ENCODE measurements at regions not wholly inside any gene's neighbourhood (a gene's known extent, or its start where the extent isn't known, plus 50 kb on each side); places are given as distances from the start of the nearest gene placed in this dataset.

DNA sequence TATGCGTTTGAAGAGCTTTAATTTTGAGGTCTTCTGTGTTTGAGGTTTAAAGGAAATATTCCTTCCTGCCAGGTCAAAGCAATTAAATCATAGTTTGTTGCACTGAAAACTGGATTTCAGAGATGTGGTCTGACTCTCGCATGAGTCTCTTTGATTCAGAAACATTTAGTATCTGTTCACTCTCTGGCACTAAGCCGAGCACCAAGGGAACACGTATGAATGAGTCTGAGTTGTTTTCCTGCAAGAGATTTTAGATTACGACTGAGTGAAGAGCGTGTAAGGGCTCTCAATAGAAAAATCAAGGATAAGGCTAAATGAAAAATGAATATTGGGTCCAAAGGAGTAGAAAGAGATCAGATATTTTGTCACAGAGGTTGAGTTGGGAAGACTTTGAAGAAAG, 875.4 kb upstream of the PRKX start:
- TF ChIP-seq, protein P1, sequence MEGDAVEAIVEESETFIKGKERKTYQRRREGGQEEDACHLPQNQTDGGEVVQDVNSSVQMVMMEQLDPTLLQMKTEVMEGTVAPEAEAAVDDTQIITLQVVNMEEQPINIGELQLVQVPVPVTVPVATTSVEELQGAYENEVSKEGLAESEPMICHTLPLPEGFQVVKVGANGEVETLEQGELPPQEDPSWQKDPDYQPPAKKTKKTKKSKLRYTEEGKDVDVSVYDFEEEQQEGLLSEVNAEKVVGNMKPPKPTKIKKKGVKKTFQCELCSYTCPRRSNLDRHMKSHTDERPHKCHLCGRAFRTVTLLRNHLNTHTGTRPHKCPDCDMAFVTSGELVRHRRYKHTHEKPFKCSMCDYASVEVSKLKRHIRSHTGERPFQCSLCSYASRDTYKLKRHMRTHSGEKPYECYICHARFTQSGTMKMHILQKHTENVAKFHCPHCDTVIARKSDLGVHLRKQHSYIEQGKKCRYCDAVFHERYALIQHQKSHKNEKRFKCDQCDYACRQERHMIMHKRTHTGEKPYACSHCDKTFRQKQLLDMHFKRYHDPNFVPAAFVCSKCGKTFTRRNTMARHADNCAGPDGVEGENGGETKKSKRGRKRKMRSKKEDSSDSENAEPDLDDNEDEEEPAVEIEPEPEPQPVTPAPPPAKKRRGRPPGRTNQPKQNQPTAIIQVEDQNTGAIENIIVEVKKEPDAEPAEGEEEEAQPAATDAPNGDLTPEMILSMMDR (conservative IDR thresholded peaks at IDR 0.05; ENCODE audit: low read depth, low read length) = no peak
- TF ChIP-seq POLR2A (IDR thresholded peaks at IDR 0.05; ENCODE audit: low read depth, low read length) (no peak), SMC3 (IDR thresholded peaks at IDR 0.05; ENCODE audit: low read depth, low read length) (no peak), RAD21 (IDR thresholded peaks at IDR 0.05; ENCODE audit: low read length) (no peak), CHD1 (IDR thresholded peaks at IDR 0.05; ENCODE audit: low read depth, low read length) (no peak), MAZ (IDR thresholded peaks at IDR 0.05; ENCODE audit: borderline replicate concordance, low read depth, low read length) (no peak), RFX5 (IDR thresholded peaks at IDR 0.05; ENCODE audit: low read depth, low read length) (no peak), MXI1 (IDR thresholded peaks at IDR 0.05; ENCODE audit: borderline replicate concordance, low read depth, low read length) (no peak), RCOR1 (IDR thresholded peaks at IDR 0.05; ENCODE audit: insufficient replicate concordance, low read length) (no peak), BHLHE40 (IDR thresholded peaks at IDR 0.05; ENCODE audit: low read depth, low read length) (no peak), NFE2L2 (IDR thresholded peaks at IDR 0.05; ENCODE audit: low read depth, low read length) (no peak), CEBPB (IDR thresholded peaks at IDR 0.05; ENCODE audit: low read depth, low read length) (no peak)
- TF ChIP-seq, protein P2, sequence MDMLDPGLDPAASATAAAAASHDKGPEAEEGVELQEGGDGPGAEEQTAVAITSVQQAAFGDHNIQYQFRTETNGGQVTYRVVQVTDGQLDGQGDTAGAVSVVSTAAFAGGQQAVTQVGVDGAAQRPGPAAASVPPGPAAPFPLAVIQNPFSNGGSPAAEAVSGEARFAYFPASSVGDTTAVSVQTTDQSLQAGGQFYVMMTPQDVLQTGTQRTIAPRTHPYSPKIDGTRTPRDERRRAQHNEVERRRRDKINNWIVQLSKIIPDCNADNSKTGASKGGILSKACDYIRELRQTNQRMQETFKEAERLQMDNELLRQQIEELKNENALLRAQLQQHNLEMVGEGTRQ (IDR thresholded peaks at IDR 0.05; ENCODE audit: low read depth, low read length) = no peak
- TF ChIP-seq, protein P3, sequence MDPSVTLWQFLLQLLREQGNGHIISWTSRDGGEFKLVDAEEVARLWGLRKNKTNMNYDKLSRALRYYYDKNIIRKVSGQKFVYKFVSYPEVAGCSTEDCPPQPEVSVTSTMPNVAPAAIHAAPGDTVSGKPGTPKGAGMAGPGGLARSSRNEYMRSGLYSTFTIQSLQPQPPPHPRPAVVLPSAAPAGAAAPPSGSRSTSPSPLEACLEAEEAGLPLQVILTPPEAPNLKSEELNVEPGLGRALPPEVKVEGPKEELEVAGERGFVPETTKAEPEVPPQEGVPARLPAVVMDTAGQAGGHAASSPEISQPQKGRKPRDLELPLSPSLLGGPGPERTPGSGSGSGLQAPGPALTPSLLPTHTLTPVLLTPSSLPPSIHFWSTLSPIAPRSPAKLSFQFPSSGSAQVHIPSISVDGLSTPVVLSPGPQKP (IDR thresholded peaks at IDR 0.05; ENCODE audit: borderline replicate concordance, low read depth, low read length) = no peak

Measured in IMR-90 (cell line).